Adrenal gland (tissue), 5 donors: ENCODE measurements at regions not wholly inside any gene's neighbourhood (a gene's known extent, or its start where the extent isn't known, plus 50 kb on each side); places are given as distances from the start of the nearest gene placed in this dataset.
"Not testable (repeated sequence)": the region's sequence is repeated elsewhere in the genome, so short reads cannot be mapped to it uniquely, and the experiment has no call there.

Experiments used
- POLR2A ChIP-seq, 2 donors: fragments of 450-650 bp; IDR thresholded peaks; one replicate each; pipeline ENCODE4 v1.6.1; 2017; ENCODE audit warnings: antibody characterized with exemption in 2 of 2, mild to moderate bottlenecking in 2 of 2, moderate library complexity in 1 of 2
- TF ChIP-seq, protein P1 (sequence below), 6 experiments: fragments of 450-650 bp in 4 of 6; fragments of 200-600 bp in 2 of 6; sonication (generic) in 1 of 6; IDR thresholded peaks; 1 replicate in 5 of 6; 2 replicates in 1 of 6; pipeline versions ENCODE4 v1.5.1 to v1.8.0; 2016 to 2021; ENCODE audit warnings: antibody characterized with exemption in 6 of 6, mild to moderate bottlenecking in 2 of 6, moderate library complexity in 1 of 6
- donor health status: DM: no; HTN: no; CAD: no.

DNA sequence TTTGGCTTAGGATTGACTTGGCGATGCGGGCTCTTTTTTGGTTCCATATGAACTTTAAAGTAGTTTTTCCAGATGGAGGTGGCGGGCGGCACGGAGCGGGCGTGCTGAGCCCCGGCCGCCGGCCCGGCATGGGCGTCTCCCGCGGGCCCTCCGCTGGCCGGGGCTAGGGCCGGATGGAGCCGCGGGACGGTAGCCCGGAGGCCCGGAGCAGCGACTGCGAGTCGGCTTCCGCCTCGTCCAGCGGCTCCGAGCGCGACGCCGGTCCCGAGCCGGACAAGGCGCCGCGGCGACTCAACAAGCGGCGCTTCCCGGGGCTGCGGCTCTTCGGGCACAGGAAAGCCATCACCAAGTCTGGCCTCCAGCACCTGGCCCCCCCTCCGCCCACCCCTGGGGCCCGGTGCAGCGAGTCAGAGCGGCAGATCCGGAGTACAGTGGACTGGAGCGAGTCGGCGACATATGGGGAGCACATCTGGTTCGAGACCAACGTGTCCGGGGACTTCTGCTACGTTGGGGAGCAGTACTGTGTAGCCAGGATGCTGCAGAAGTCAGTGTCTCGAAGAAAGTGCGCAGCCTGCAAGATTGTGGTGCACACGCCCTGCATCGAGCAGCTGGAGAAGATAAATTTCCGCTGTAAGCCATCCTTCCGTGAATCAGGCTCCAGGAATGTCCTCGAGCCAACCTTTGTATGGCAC, 88.7 kb downstream of the LACC1 start:
- TF ChIP-seq, protein P1, sequence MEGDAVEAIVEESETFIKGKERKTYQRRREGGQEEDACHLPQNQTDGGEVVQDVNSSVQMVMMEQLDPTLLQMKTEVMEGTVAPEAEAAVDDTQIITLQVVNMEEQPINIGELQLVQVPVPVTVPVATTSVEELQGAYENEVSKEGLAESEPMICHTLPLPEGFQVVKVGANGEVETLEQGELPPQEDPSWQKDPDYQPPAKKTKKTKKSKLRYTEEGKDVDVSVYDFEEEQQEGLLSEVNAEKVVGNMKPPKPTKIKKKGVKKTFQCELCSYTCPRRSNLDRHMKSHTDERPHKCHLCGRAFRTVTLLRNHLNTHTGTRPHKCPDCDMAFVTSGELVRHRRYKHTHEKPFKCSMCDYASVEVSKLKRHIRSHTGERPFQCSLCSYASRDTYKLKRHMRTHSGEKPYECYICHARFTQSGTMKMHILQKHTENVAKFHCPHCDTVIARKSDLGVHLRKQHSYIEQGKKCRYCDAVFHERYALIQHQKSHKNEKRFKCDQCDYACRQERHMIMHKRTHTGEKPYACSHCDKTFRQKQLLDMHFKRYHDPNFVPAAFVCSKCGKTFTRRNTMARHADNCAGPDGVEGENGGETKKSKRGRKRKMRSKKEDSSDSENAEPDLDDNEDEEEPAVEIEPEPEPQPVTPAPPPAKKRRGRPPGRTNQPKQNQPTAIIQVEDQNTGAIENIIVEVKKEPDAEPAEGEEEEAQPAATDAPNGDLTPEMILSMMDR (IDR thresholded peaks at IDR 0.05) = not testable (repeated sequence)
- TF ChIP-seq POLR2A (IDR thresholded peaks at IDR 0.05) = not testable (repeated sequence)
